Endothelial cell of umbilical vein (primary cell): ENCODE measurements at regions not wholly inside any gene's neighbourhood (a gene's known extent, or its start where the extent isn't known, plus 50 kb on each side); places are given as distances from the start of the nearest gene placed in this dataset.

Source experiments
- BruUV-seq: library from RNA; stranded (reverse); fragments of 400-500 nt; replicated peaks from 2 replicates; lab custom pipeline; 2021; lab: Mats Ljungman, UMichigan
- CTCF ChIA-PET: fragments of 300-600, 350-600 bp; sonication (Branson Sonifier 250); formaldehyde crosslinking; loops from one replicate; lab custom pipeline; 2021; ENCODE audit warnings: antibody characterized with exemption, inconsistent platforms; lab: Charles Lee
- POLR2A ChIA-PET: fragments of 300-600, 350-600 bp; sonication (Branson Sonifier 250); formaldehyde crosslinking; loops from one replicate; lab custom pipeline; 2021; ENCODE audit warnings: antibody characterized with exemption, inconsistent platforms; lab: Charles Lee
- DNase-seq: peaks from one replicate; pipeline ENCODE4 v3.0.0-alpha.2; 2011; ENCODE audit warnings: low read depth, low spot score
- FAIRE-seq: peaks from 2 replicates; lab custom pipeline; 2011; peaks lifted over from hg19 to GRCh38; lab: Jason Lieb, UNC
- H2AFZ ChIP-seq: 2 replicates; pipeline ENCODE4 v1.6.0; 2012; ENCODE audit warnings: low read depth, low read length, control low read depth, inconsistent platforms
- H3K27ac ChIP-seq: 2 replicates; pipeline ENCODE4 v1.5.1; 2011; ENCODE audit warnings: low read depth, mild to moderate bottlenecking, control low read depth, low read length, moderate library complexity; ENCODE audit not compliant: insufficient read depth
- H3K27me3 ChIP-seq, 2 experiments: 2 replicates each; pipeline versions ENCODE4 v1.6.0 to v1.6.1; 2011; ENCODE audit warnings: low read length in 2 of 2, mixed read lengths in 1 of 2; ENCODE audit not compliant: control insufficient read depth in 2 of 2, insufficient read depth in 2 of 2
- H3K36me3 ChIP-seq, 2 experiments: 2 replicates in 1 of 2; 3 replicates in 1 of 2; pipeline ENCODE4 v1.5.1; 2011; ENCODE audit warnings: low read length in 2 of 2, mild to moderate bottlenecking in 1 of 2, moderate library complexity in 1 of 2; ENCODE audit not compliant: control insufficient read depth in 2 of 2, insufficient read depth in 2 of 2; ENCODE audit errors: extremely low read depth in 1 of 2
- H3K4me1 ChIP-seq: 3 replicates; pipeline ENCODE4 v1.5.1; 2011; ENCODE audit warnings: mild to moderate bottlenecking, low read length; ENCODE audit not compliant: control insufficient read depth, insufficient read depth; ENCODE audit errors: extremely low read depth
- H3K4me2 ChIP-seq: 2 replicates; pipeline ENCODE4 v1.6.1; 2011; ENCODE audit warnings: low read length, control low read depth, mixed read lengths; ENCODE audit not compliant: insufficient read depth
- H3K4me3 ChIP-seq, 3 experiments: fragments of 200-600 bp in 1 of 3; sonication (generic), shearing (Covaris generic) in 1 of 3; replicated peaks in 1 of 3; 2 replicates each; pipeline ENCODE4 v1.5.1; 2011 to 2016; ENCODE audit warnings: control low read depth in 3 of 3, low read length in 3 of 3, mild to moderate bottlenecking in 2 of 3, inconsistent platforms in 1 of 3, low read depth in 1 of 3, moderate library complexity in 1 of 3; ENCODE audit not compliant: insufficient read depth in 1 of 3
- H3K79me2 ChIP-seq: 2 replicates; pipeline ENCODE4 v1.6.0; 2012; ENCODE audit warnings: low read length, inconsistent platforms; ENCODE audit not compliant: control insufficient read depth, insufficient read depth
- H3K9ac ChIP-seq: replicated peaks from 2 replicates; pipeline ENCODE3; 2011; ENCODE audit warnings: low read length, control low read depth; ENCODE audit not compliant: insufficient read depth; ENCODE audit errors: extremely low read depth
- H3K9me1 ChIP-seq: replicated peaks from 3 replicates; pipeline ENCODE4 v1.6.0; 2011; ENCODE audit warnings: mild to moderate bottlenecking, low read length; ENCODE audit not compliant: control insufficient read depth, insufficient read depth; ENCODE audit errors: extremely low read depth
- H3K9me3 ChIP-seq: replicated peaks from 2 replicates; pipeline ENCODE4 v1.5.1; 2012; ENCODE audit warnings: low read length, inconsistent platforms; ENCODE audit not compliant: control insufficient read depth, insufficient read depth
- H4K20me1 ChIP-seq: replicated peaks from 2 replicates; pipeline ENCODE3; 2011; ENCODE audit warnings: mild to moderate bottlenecking, low read length; ENCODE audit not compliant: control insufficient read depth, insufficient read depth; ENCODE audit errors: extremely low read depth
- EZH2 ChIP-seq: IDR thresholded peaks from 2 replicates; pipeline ENCODE4 v1.6.1; 2012; ENCODE audit warnings: borderline replicate concordance, low read depth, mild to moderate bottlenecking, moderate library complexity, low read length, inconsistent platforms; ENCODE audit not compliant: severe bottlenecking
- FOS ChIP-seq: IDR thresholded peaks from 2 replicates; pipeline ENCODE4 v1.6.1; 2011; ENCODE audit warnings: mild to moderate bottlenecking, low read length, moderate library complexity, borderline replicate concordance; ENCODE audit not compliant: insufficient read depth
- GATA2 ChIP-seq: IDR thresholded peaks from 2 replicates; pipeline ENCODE4 v1.7.0; 2011; ENCODE audit warnings: low read depth, mild to moderate bottlenecking, moderate library complexity, mixed read lengths, low read length; ENCODE audit not compliant: insufficient read length, insufficient read depth
- JUN ChIP-seq: IDR thresholded peaks from 2 replicates; pipeline ENCODE4 v1.6.1; 2011; ENCODE audit warnings: borderline replicate concordance, low read depth; ENCODE audit not compliant: insufficient read length, insufficient read depth
- MAX ChIP-seq: IDR thresholded peaks from 2 replicates; pipeline ENCODE4 v1.6.1; 2011; ENCODE audit not compliant: insufficient read depth, insufficient read length
- POLR2A ChIP-seq: IDR thresholded peaks from 2 replicates; pipeline ENCODE4 v1.6.1; 2012; ENCODE audit warnings: low read depth, mild to moderate bottlenecking, control low read depth, low read length
- POLR2AphosphoS5 ChIP-seq: IDR thresholded peaks from 2 replicates; pipeline ENCODE4 v1.6.1; 2012; ENCODE audit warnings: low read depth, mild to moderate bottlenecking, control low read depth, low read length, moderate library complexity; ENCODE audit not compliant: insufficient read depth
- dilution Hi-C: fragments of 300-500 bp; cut with MboI; formaldehyde crosslinking; loops from one replicate; pipeline ENCODE4 v1.15.0; 2019; ENCODE audit warnings: low sequenced_read_pairs; ENCODE audit not compliant: extremely low pct_ligation_motif_present
- intact Hi-C: fragments of 100-400 bp; cut with micrococcal nuclease; formaldehyde crosslinking; loops from one replicate; pipeline ENCODE4 v1.10.0; 2022
- TF ChIP-seq, protein P1 (sequence below), 2 donors: IDR thresholded peaks; 1 replicate in 1 of 2; 2 replicates in 1 of 2; pipeline ENCODE4 v1.5.1; 2011; ENCODE audit warnings: low read length in 2 of 2, mild to moderate bottlenecking in 2 of 2, moderate library complexity in 2 of 2, control low read depth in 1 of 2, inconsistent platforms in 1 of 2, low read depth in 1 of 2; ENCODE audit not compliant: insufficient read depth in 1 of 2; ENCODE audit errors: extremely low read depth in 1 of 2

- Histone ChIP-seq H4K20me1 (no peaks in the 10 kb centered on the region), H3K79me2 (no peaks in the 10 kb centered on the region), H3K9me3 (no peaks in the 10 kb centered on the region), H3K9me1 (no peaks in the 10 kb centered on the region), H3K9ac (no peak overlapping the region), H3K4me3 (no peak overlapping the region), H3K4me1 (no peaks in the 10 kb centered on the region), H3K36me3 (no peaks in the 10 kb centered on the region), H3K27me3 (no peaks in the 10 kb centered on the region), H3K27ac (no peak overlapping the region), H3K4me2 (no peak overlapping the region), H2AFZ (no peak overlapping the region)
- TF ChIP-seq, protein P1, sequence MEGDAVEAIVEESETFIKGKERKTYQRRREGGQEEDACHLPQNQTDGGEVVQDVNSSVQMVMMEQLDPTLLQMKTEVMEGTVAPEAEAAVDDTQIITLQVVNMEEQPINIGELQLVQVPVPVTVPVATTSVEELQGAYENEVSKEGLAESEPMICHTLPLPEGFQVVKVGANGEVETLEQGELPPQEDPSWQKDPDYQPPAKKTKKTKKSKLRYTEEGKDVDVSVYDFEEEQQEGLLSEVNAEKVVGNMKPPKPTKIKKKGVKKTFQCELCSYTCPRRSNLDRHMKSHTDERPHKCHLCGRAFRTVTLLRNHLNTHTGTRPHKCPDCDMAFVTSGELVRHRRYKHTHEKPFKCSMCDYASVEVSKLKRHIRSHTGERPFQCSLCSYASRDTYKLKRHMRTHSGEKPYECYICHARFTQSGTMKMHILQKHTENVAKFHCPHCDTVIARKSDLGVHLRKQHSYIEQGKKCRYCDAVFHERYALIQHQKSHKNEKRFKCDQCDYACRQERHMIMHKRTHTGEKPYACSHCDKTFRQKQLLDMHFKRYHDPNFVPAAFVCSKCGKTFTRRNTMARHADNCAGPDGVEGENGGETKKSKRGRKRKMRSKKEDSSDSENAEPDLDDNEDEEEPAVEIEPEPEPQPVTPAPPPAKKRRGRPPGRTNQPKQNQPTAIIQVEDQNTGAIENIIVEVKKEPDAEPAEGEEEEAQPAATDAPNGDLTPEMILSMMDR (IDR thresholded peaks at IDR 0.05; ENCODE audit: extremely low read depth in 1 of 2, insufficient read depth in 1 of 2, low read depth in 1 of 2, low read length in 2 of 2), result no peak
- TF ChIP-seq JUN (no peak), POLR2A (no peak), EZH2 (no peak), GATA2 (no peak), POLR2AphosphoS5 (no peak), MAX (no peak), FOS (no peak)
- FAIRE-seq (no peak), DNase-seq (no peak)
- dilution Hi-C loops (no loop called here), intact Hi-C loops (no loop called here)
- CTCF ChIA-PET, result no interaction called here
- POLR2A ChIA-PET, result interaction anchor here (1.0 kb wide), 1 partner anchor 37 kb away, joined by 3 read pairs; no protein-coding TSS in a partner anchor
- BruUV-seq, result no TSS peak
These were observed 90.9 kb downstream of the LYPLAL1 start for GRCh38 chr1:219264561-219264960.
